Mammary epithelial cell (primary cell): ENCODE measurements at regions not wholly inside any gene's neighbourhood (a gene's known extent, or its start where the extent isn't known, plus 50 kb on each side); places are given as distances from the start of the nearest gene placed in this dataset.

Experiments used
- CTCF ChIP-seq, 2 donors: IDR thresholded peaks in 1 of 2; conservative IDR thresholded peaks in 1 of 2; 2 replicates each; pipeline ENCODE4 v1.5.1; 2011 to 2012; ENCODE audit warnings: inconsistent platforms in 2 of 2, low read length in 2 of 2, mild to moderate bottlenecking in 2 of 2, control low read depth in 1 of 2, low read depth in 1 of 2; ENCODE audit not compliant: insufficient read depth in 1 of 2; ENCODE audit errors: extremely low read depth in 1 of 2
- EZH2 ChIP-seq: IDR thresholded peaks from 2 replicates; pipeline ENCODE4 v1.6.1; 2012; ENCODE audit warnings: low read length, inconsistent platforms, borderline replicate concordance

GRCh38 chr13:80109303-80109702 lies 231.6 kb downstream of the SPRY2 start:
- TF ChIP-seq EZH2: no peak
- no peak for TF ChIP-seq CTCF (conservative IDR thresholded peaks at IDR 0.05 in 1 of 2, IDR thresholded peaks at IDR 0.05 in 1 of 2; ENCODE audit: extremely low read depth in 1 of 2, insufficient read depth in 1 of 2, low read depth in 1 of 2, low read length in 2 of 2)
